KMS-11 (cell line): ENCODE measurements at regions not wholly inside any gene's neighbourhood (a gene's known extent, or its start where the extent isn't known, plus 50 kb on each side); places are given as distances from the start of the nearest gene placed in this dataset.

Experiments used
- H2AFZ ChIP-seq: fragments of 200-600 bp; sonication (generic); 2 replicates; pipeline ENCODE4 v1.6.1; 2016; ENCODE audit warnings: antibody characterized with exemption, mixed run types, low read depth
- H3K27ac ChIP-seq: fragments of 200-600 bp; sonication (generic); 2 replicates; pipeline ENCODE4 v1.6.1; 2016; ENCODE audit warnings: mild to moderate bottlenecking, mixed run types
- H3K27me3 ChIP-seq: fragments of 200-600 bp; sonication (generic); 2 replicates; pipeline ENCODE4 v1.6.1; 2017; ENCODE audit warnings: mild to moderate bottlenecking, low read depth, mixed run types, moderate library complexity; ENCODE audit not compliant: insufficient read depth
- H3K36me3 ChIP-seq: fragments of 200-600 bp; sonication (generic); 2 replicates; pipeline ENCODE4 v1.6.1; 2017; ENCODE audit warnings: mild to moderate bottlenecking, mixed run types; ENCODE audit not compliant: insufficient read depth
- H3K4me1 ChIP-seq: fragments of 200-600 bp; sonication (generic); 2 replicates; pipeline ENCODE4 v1.6.1; 2016; ENCODE audit warnings: mild to moderate bottlenecking, low read depth, mixed run types; ENCODE audit not compliant: poor library complexity, severe bottlenecking
- H3K4me2 ChIP-seq: fragments of 200-600 bp; sonication (generic); 2 replicates; pipeline ENCODE4 v1.7.0; 2016; ENCODE audit warnings: mild to moderate bottlenecking, mixed run types
- H3K4me3 ChIP-seq: fragments of 200-600 bp; sonication (generic); IDR thresholded peaks from 2 replicates; pipeline ENCODE4 v1.6.1; 2017; ENCODE audit warnings: low read depth, low read length, mixed read lengths; ENCODE audit not compliant: insufficient read depth
- H3K79me2 ChIP-seq: fragments of 200-600 bp; sonication (generic); 2 replicates; pipeline ENCODE4 v1.6.1; 2016; ENCODE audit warnings: low read depth, mixed run types; ENCODE audit not compliant: insufficient read depth
- H3K9ac ChIP-seq: fragments of 200-600 bp; sonication (generic); 2 replicates; pipeline ENCODE4 v1.6.1; 2016; ENCODE audit warnings: mild to moderate bottlenecking, mixed run types
- H4K20me1 ChIP-seq: fragments of 200-600 bp; sonication (generic); 2 replicates; pipeline ENCODE4 v1.6.1; 2016; ENCODE audit warnings: mild to moderate bottlenecking, mixed run types; ENCODE audit not compliant: insufficient read depth
- TF ChIP-seq, protein P1 (sequence below): fragments of 200-600 bp; sonication (generic); conservative IDR thresholded peaks from 2 replicates; pipeline ENCODE4 v1.6.1; 2017; ENCODE audit warnings: low read depth, mild to moderate bottlenecking, antibody characterized with exemption, low read length, moderate library complexity, mixed read lengths

GRCh38 chr15:31974154-31974794 is 56.0 kb upstream of the CHRNA7 start:
- H2AFZ ChIP-seq, result no peak overlapping the region
- no peak overlapping the region for H3K4me2 ChIP-seq
- no peaks in the 10 kb centered on the region for H3K4me1 ChIP-seq
- H3K27ac ChIP-seq, result no peak overlapping the region
- H3K9ac ChIP-seq, result no peak overlapping the region
- no peaks in the 10 kb centered on the region for H3K79me2 ChIP-seq
- H4K20me1 ChIP-seq, result no peaks in the 10 kb centered on the region
- no peak overlapping the region for H3K4me3 ChIP-seq
- TF ChIP-seq, protein P1, sequence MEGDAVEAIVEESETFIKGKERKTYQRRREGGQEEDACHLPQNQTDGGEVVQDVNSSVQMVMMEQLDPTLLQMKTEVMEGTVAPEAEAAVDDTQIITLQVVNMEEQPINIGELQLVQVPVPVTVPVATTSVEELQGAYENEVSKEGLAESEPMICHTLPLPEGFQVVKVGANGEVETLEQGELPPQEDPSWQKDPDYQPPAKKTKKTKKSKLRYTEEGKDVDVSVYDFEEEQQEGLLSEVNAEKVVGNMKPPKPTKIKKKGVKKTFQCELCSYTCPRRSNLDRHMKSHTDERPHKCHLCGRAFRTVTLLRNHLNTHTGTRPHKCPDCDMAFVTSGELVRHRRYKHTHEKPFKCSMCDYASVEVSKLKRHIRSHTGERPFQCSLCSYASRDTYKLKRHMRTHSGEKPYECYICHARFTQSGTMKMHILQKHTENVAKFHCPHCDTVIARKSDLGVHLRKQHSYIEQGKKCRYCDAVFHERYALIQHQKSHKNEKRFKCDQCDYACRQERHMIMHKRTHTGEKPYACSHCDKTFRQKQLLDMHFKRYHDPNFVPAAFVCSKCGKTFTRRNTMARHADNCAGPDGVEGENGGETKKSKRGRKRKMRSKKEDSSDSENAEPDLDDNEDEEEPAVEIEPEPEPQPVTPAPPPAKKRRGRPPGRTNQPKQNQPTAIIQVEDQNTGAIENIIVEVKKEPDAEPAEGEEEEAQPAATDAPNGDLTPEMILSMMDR, result no peak
- H3K27me3 ChIP-seq, result no peaks in the 10 kb centered on the region
- no peaks in the 10 kb centered on the region for H3K36me3 ChIP-seq

DNA sequence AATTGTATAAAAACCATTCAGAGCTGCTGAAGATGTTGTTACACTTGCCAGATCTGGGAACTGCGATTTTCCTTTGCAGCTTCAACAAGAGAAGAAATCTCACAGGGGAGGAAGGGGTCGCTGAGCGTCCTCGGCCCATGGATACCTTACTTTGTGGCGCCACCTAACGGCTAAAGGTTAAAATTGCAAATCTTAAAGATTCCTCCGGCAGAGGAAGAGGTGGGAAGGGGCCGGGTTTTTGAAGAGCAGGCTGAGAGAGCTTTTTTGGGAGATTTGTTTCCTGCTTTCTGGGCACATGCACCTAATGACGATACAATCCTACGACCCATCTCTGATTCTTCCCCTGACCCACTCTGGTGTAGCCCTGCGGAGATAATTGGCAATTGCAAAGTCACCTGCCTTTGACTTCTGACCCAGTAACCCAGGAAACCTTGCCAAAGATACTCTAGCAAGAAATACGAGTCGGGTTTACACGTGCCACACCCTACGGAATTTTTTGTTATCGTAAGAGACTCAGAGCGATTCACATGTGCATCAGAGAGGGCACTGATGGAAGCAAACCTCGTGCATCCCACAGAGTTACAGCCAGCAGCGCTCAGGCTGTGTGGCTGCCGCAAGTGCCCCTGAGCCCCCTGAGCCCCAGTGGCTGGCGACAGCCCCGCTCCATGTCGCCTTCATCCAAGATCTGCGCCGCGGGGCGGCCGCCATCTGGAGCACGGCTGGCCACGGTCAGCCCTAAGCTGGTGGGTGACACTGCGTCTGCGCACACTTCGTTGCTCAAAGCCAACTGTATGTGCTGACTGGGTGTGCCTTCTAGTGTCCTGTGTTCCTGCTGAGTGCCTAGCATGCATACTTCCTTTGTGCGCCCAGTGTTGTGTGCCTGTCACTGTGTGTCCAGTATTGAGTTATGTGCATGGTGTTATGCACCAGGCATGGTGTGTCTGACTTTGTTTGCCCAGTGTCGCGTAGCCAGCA is 55.2 kb upstream of the CHRNA7 start:
- TF ChIP-seq, protein P1, result peak; percentile 86
- H3K4me2 ChIP-seq, result no peak overlapping the region

GRCh38 chr15:31975830-31976229 is 54.5 kb upstream of the CHRNA7 start:
- Histone ChIP-seq H3K27ac (no peak overlapping the region), H2AFZ (no peak overlapping the region), H3K27me3 (no peaks in the 10 kb centered on the region), H3K4me2 (no peak overlapping the region), H3K79me2 (no peaks in the 10 kb centered on the region), H3K9ac (no peak overlapping the region), H3K4me3 (no peak overlapping the region), H4K20me1 (no peaks in the 10 kb centered on the region), H3K4me1 (no peaks in the 10 kb centered on the region), H3K36me3 (no peaks in the 10 kb centered on the region)
- TF ChIP-seq, protein P1, result no peak; the same call in 1 of the 2 replicates

More for the DNA sequence above, 55.2 kb upstream of the CHRNA7 start:
- Histone ChIP-seq H3K27ac (no peak overlapping the region), H3K4me1 (no peaks in the 10 kb centered on the region), H3K9ac (no peak overlapping the region), H2AFZ (peak overlapping the region; percentile 11; the same call in 1 of the 2 replicates), H3K36me3 (no peaks in the 10 kb centered on the region), H3K79me2 (no peaks in the 10 kb centered on the region), H3K4me3 (no peak overlapping the region), H3K27me3 (no peaks in the 10 kb centered on the region), H4K20me1 (no peaks in the 10 kb centered on the region)

GRCh38 chr15:31977138-31977537 is 53.2 kb upstream of the CHRNA7 start:
- Histone ChIP-seq H3K27me3 (no peaks in the 10 kb centered on the region), H3K4me2 (no peak overlapping the region), H3K9ac (no peak overlapping the region), H3K4me1 (no peaks in the 10 kb centered on the region), H3K36me3 (no peaks in the 10 kb centered on the region), H3K27ac (no peak overlapping the region), H2AFZ (peak overlapping the region; percentile 47; the same call in 1 of the 2 replicates), H3K79me2 (no peaks in the 10 kb centered on the region), H4K20me1 (no peaks in the 10 kb centered on the region), H3K4me3 (no peak overlapping the region)
- TF ChIP-seq, protein P1, result no peak
